A673 (cell line): ENCODE measurements at regions not wholly inside any gene's neighbourhood (a gene's known extent, or its start where the extent isn't known, plus 50 kb on each side); places are given as distances from the start of the nearest gene placed in this dataset.
"Not testable (repeated sequence)": the region's sequence is repeated elsewhere in the genome, so short reads cannot be mapped to it uniquely, and the experiment has no call there.

ENCODE experiments used
- BruUV-seq: library from RNA; stranded (reverse); fragments of 400-500 nt; replicated peaks from 2 replicates; lab custom pipeline; 2021; lab: Mats Ljungman, UMichigan
- CTCF ChIA-PET: fragments of 300-600 bp; sonication (Branson Sonifier 250); formaldehyde crosslinking; loops from one replicate; lab custom pipeline; 2022; ENCODE audit warnings: antibody characterized with exemption; lab: Charles Lee
- POLR2A ChIA-PET: fragments of 300-600 bp; sonication (Branson Sonifier 250); formaldehyde crosslinking; loops from one replicate; lab custom pipeline; 2022; ENCODE audit warnings: antibody characterized with exemption; ENCODE audit not compliant: low non-redundant PET; lab: Charles Lee
- DNase-seq: peaks from one replicate; pipeline ENCODE4 v3.0.0-alpha.2; 2015; ENCODE audit warnings: low spot score
- H3K27ac ChIP-seq: fragments of 200-600 bp; sonication (generic); 2 replicates; pipeline ENCODE4 v1.5.1; 2016; ENCODE audit warnings: mixed run types, low read depth, mild to moderate bottlenecking, mixed read lengths, antibody characterized with exemption, low read length; ENCODE audit not compliant: poor library complexity, severe bottlenecking
- H3K27me3 ChIP-seq: fragments of 200-600 bp; sonication (generic); replicated peaks from 2 replicates; pipeline ENCODE4 v1.6.1; 2017; ENCODE audit warnings: mixed run types, low read depth, mild to moderate bottlenecking, mixed read lengths, antibody characterized with exemption, low read length; ENCODE audit not compliant: insufficient read depth, poor library complexity
- H3K36me3 ChIP-seq: fragments of 200-600 bp; sonication (generic); 2 replicates; pipeline ENCODE4 v1.6.1; 2016; ENCODE audit warnings: mixed run types, mild to moderate bottlenecking, mixed read lengths, antibody characterized with exemption, low read length; ENCODE audit not compliant: insufficient read depth, poor library complexity, severe bottlenecking
- H3K4me1 ChIP-seq: fragments of 200-600 bp; sonication (generic); 2 replicates; pipeline ENCODE4 v1.6.1; 2017; ENCODE audit warnings: mixed run types, mild to moderate bottlenecking, mixed read lengths, antibody characterized with exemption, low read length; ENCODE audit not compliant: insufficient read depth, poor library complexity, severe bottlenecking
- H3K4me3 ChIP-seq: fragments of 200-600 bp; sonication (generic); 2 replicates; pipeline ENCODE4 v1.5.1; 2016; ENCODE audit warnings: low read depth, mixed run types, mild to moderate bottlenecking, mixed read lengths, low read length; ENCODE audit not compliant: poor library complexity, severe bottlenecking
- H3K9me3 ChIP-seq: fragments of 200-600 bp; sonication (generic); 2 replicates; pipeline ENCODE4 v1.6.1; 2016; ENCODE audit warnings: mixed run types, low read depth, mild to moderate bottlenecking, mixed read lengths, antibody characterized with exemption, low read length; ENCODE audit not compliant: poor library complexity, severe bottlenecking
- CTCF ChIP-seq: fragments of 300-800, 200-600 bp; sonication (generic); conservative IDR thresholded peaks from 2 replicates; pipeline ENCODE4 v1.5.1; 2017; ENCODE audit warnings: low read depth, mild to moderate bottlenecking, antibody characterized with exemption, low read length, moderate library complexity, mixed read lengths
- EZH2 ChIP-seq: fragments of 200-600 bp; sonication (generic); IDR thresholded peaks from 2 replicates; pipeline ENCODE4 v1.6.1; 2017; ENCODE audit warnings: borderline replicate concordance, low read depth, mild to moderate bottlenecking, mixed read lengths, antibody characterized with exemption, low read length; ENCODE audit not compliant: poor library complexity, severe bottlenecking
- intact Hi-C: fragments of 100-400 bp; cut with micrococcal nuclease; formaldehyde crosslinking; loops from one replicate; pipeline ENCODE4 v1.10.0; 2022; ENCODE audit not compliant: unreplicated experiment

DNA sequence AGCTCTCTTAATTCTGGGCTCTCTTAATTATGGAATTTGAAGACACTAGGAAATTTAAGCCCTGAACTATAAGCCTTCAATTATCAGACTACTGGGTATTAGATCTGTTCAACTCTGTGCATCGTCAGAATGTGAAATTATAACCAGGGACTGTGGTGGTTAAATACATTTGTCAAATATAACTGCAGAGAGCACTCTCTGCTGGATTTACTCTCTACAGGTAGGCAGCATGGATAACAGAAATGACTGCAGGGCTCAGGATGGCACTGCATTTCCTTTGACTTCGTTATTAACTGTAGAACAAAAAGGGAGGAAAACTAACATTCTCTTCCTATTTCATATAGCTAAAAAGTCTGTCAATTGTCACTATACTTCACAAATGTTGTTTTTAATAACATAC lies 310.1 kb upstream of the RASGEF1B start:
- CTCF ChIA-PET, result no interaction called here
- POLR2A ChIA-PET, result no interaction called here
- TF ChIP-seq EZH2 (no peak), CTCF (no peak)

DNA sequence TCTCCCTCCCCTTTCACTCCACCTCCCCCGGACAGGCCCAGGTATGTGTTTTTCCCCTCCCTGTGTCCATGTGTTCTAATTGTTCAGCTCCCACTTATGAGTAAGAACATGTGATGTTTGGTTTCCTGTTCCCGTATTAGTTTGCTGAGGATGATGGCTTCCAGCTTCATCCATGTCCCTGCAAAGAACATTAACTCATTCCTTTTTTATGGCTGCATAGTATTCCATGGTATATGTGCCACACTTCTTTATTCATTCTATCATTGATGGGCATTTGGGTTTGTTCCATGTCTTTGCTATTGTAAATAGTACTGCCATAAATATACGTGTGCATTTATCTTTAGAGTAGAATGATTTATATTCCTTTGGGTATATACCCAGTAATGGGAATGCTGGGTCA lies 306.0 kb upstream of the RASGEF1B start:
- H3K4me3 ChIP-seq, POLR2A ChIA-PET, H3K9me3 ChIP-seq, H3K27me3 ChIP-seq, H3K27ac ChIP-seq, intact Hi-C loops, DNase-seq, BruUV-seq, CTCF ChIA-PET, H3K36me3 ChIP-seq, H3K4me1 ChIP-seq: not testable (repeated sequence)

More for the DNA sequence above, 310.1 kb upstream of the RASGEF1B start:
- H3K36me3 ChIP-seq, result no peaks in the 10 kb centered on the region
- no peaks in the 10 kb centered on the region for H3K27me3 ChIP-seq
- no TSS peak for BruUV-seq
- no peak overlapping the region for H3K4me3 ChIP-seq
- no peak for DNase-seq
- H3K27ac ChIP-seq, result no peak overlapping the region
- intact Hi-C loops, result no loop called here
- H3K4me1 ChIP-seq, result no peaks in the 10 kb centered on the region
- no peaks in the 10 kb centered on the region for H3K9me3 ChIP-seq

GRCh38 chr4:81776794-81777193 lies 305.1 kb upstream of the RASGEF1B start:
- H3K36me3 ChIP-seq, result no peaks in the 10 kb centered on the region
- BruUV-seq, result no TSS peak
- intact Hi-C loops, result no loop called here
- POLR2A ChIA-PET, result no interaction called here
- CTCF ChIA-PET, result no interaction called here
- no peak overlapping the region for H3K27ac ChIP-seq
- no peaks in the 10 kb centered on the region for H3K4me1 ChIP-seq
- H3K27me3 ChIP-seq, result no peaks in the 10 kb centered on the region
- H3K9me3 ChIP-seq, result no peaks in the 10 kb centered on the region
- TF ChIP-seq CTCF, result no peak
- TF ChIP-seq EZH2, result no peak
- DNase-seq, result no peak
- no peak overlapping the region for H3K4me3 ChIP-seq

DNA sequence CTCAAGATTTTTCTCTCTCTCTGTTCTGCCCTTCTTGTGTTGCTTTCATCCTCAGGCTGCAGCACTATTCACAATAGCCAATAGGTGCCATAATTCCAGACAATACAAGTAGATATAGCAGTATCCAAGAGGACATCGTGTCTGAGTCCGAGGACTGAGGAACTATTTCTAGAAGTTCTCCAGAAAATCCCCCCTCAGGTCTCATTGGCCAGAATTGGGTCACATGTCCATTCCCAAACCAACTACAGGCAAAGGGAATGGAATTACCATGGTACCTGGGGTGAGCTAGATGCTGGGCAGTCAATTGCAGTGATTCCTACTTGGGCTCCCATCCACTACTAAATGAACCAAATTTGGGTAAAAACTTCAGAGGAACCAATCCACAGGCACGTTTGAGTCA lies 301.9 kb upstream of the RASGEF1B start:
- intact Hi-C loops, result no loop called here
- H3K4me3 ChIP-seq, result no peak overlapping the region
- no peaks in the 10 kb centered on the region for H3K36me3 ChIP-seq
- BruUV-seq, result no TSS peak
- H3K27me3 ChIP-seq, result no peaks in the 10 kb centered on the region
- no peak overlapping the region for H3K27ac ChIP-seq
- H3K4me1 ChIP-seq, result no peaks in the 10 kb centered on the region
- ChIA-PET POLR2A (no interaction called here), CTCF (no interaction called here)
- no peaks in the 10 kb centered on the region for H3K9me3 ChIP-seq
- no peak for DNase-seq
- no peak for TF ChIP-seq CTCF
- TF ChIP-seq EZH2, result no peak
